ENCODE measurements at regions not wholly inside any gene's neighbourhood (a gene's known extent, or its start where the extent isn't known, plus 50 kb on each side); places are given as distances from the start of the nearest gene placed in this dataset.

GRCh38 chr16:51849715-51850114 is 697.2 kb downstream of the TOX3 start:
- dilution Hi-C loops (cut with MboI; ENCODE audit: extremely low pct_ligation_motif_present, low sequenced_read_pairs) = no loop called here
- POLR2A ChIA-PET = no interaction called here

GRCh38 chr16:51845586-51846305 is 694.7 kb upstream of the SALL1 start:
- intact Hi-C loops (cut with micrococcal nuclease) (no loop called here), dilution Hi-C loops (cut with MboI; ENCODE audit: extremely low pct_ligation_motif_present, low sequenced_read_pairs) (no loop called here)
- TF ChIP-seq MAX (IDR thresholded peaks at IDR 0.05; ENCODE audit: insufficient read depth, insufficient read length) (no peak), JUN (IDR thresholded peaks at IDR 0.05; ENCODE audit: borderline replicate concordance, insufficient read depth, insufficient read length, low read depth) (no peak), GATA2 (IDR thresholded peaks at IDR 0.05; ENCODE audit: insufficient read depth, insufficient read length, low read depth, low read length) (no peak), POLR2A (IDR thresholded peaks at IDR 0.05; ENCODE audit: low read depth, low read length) (no peak)
- BruUV-seq (replicated peaks) = no TSS peak
- H3K4me3 ChIP-seq (replicated peaks in 1 of 3; ENCODE audit: insufficient read depth in 1 of 3, low read depth in 1 of 3, low read length in 3 of 3) = no peak overlapping the region
- H4K20me1 ChIP-seq (replicated peaks; ENCODE audit: control insufficient read depth, extremely low read depth, insufficient read depth, low read length) = no peaks in the 10 kb centered on the region
- no peaks in the 10 kb centered on the region for H3K79me2 ChIP-seq (ENCODE audit: control insufficient read depth, insufficient read depth, low read length)
- FAIRE-seq (no peak), DNase-seq (ENCODE audit: low read depth, low spot score) (no peak)
- no peaks in the 10 kb centered on the region for H3K27me3 ChIP-seq (ENCODE audit: control insufficient read depth in 2 of 2, insufficient read depth in 2 of 2, low read length in 2 of 2)
- H3K36me3 ChIP-seq (ENCODE audit: control insufficient read depth in 2 of 2, extremely low read depth in 1 of 2, insufficient read depth in 2 of 2, low read length in 2 of 2) = no peaks in the 10 kb centered on the region
- H3K9me3 ChIP-seq (replicated peaks; ENCODE audit: control insufficient read depth, insufficient read depth, low read length) = no peaks in the 10 kb centered on the region
- H3K27ac ChIP-seq (ENCODE audit: insufficient read depth, low read depth, low read length) = no peak overlapping the region
- H3K9ac ChIP-seq (replicated peaks; ENCODE audit: extremely low read depth, insufficient read depth, low read length) = no peak overlapping the region
- H3K4me1 ChIP-seq (ENCODE audit: control insufficient read depth, extremely low read depth, insufficient read depth, low read length) = no peaks in the 10 kb centered on the region
- H3K4me2 ChIP-seq (ENCODE audit: insufficient read depth, low read length) = no peak overlapping the region
- no peak overlapping the region for H2AFZ ChIP-seq (ENCODE audit: low read depth, low read length)
- ChIA-PET CTCF (no interaction called here), POLR2A (no interaction called here)
- no peaks in the 10 kb centered on the region for H3K9me1 ChIP-seq (replicated peaks; ENCODE audit: control insufficient read depth, extremely low read depth, insufficient read depth, low read length)

More at GRCh38 chr16:51849715-51850114, 697.2 kb downstream of the TOX3 start:
- BruUV-seq (replicated peaks) = no TSS peak
- no peak for FAIRE-seq
- H3K27ac ChIP-seq (ENCODE audit: insufficient read depth, low read depth, low read length) = no peak overlapping the region
- DNase-seq (ENCODE audit: low read depth, low spot score) = no peak
- no peaks in the 10 kb centered on the region for H3K36me3 ChIP-seq (ENCODE audit: control insufficient read depth in 2 of 2, extremely low read depth in 1 of 2, insufficient read depth in 2 of 2, low read length in 2 of 2)
- no peak overlapping the region for H3K9ac ChIP-seq (replicated peaks; ENCODE audit: extremely low read depth, insufficient read depth, low read length)
- H3K4me3 ChIP-seq (replicated peaks in 1 of 3; ENCODE audit: insufficient read depth in 1 of 3, low read depth in 1 of 3, low read length in 3 of 3) = no peak overlapping the region
- H3K27me3 ChIP-seq (ENCODE audit: control insufficient read depth in 2 of 2, insufficient read depth in 2 of 2, low read length in 2 of 2) = no peaks in the 10 kb centered on the region
- intact Hi-C loops (cut with micrococcal nuclease) = no loop called here
- no peaks in the 10 kb centered on the region for H3K4me1 ChIP-seq (ENCODE audit: control insufficient read depth, extremely low read depth, insufficient read depth, low read length)
- H4K20me1 ChIP-seq (replicated peaks; ENCODE audit: control insufficient read depth, extremely low read depth, insufficient read depth, low read length) = no peaks in the 10 kb centered on the region
- H3K79me2 ChIP-seq (ENCODE audit: control insufficient read depth, insufficient read depth, low read length) = no peaks in the 10 kb centered on the region
- no peak overlapping the region for H3K4me2 ChIP-seq (ENCODE audit: insufficient read depth, low read length)
- TF ChIP-seq POLR2A (IDR thresholded peaks at IDR 0.05; ENCODE audit: low read depth, low read length) = no peak
- TF ChIP-seq MAX (IDR thresholded peaks at IDR 0.05; ENCODE audit: insufficient read depth, insufficient read length) = no peak
- no peak for TF ChIP-seq POLR2AphosphoS5 (IDR thresholded peaks at IDR 0.05; ENCODE audit: insufficient read depth, low read depth, low read length)
- CTCF ChIA-PET = no interaction called here
- H3K9me3 ChIP-seq (replicated peaks; ENCODE audit: control insufficient read depth, insufficient read depth, low read length) = no peaks in the 10 kb centered on the region
- no peaks in the 10 kb centered on the region for H3K9me1 ChIP-seq (replicated peaks; ENCODE audit: control insufficient read depth, extremely low read depth, insufficient read depth, low read length)
- no peak overlapping the region for H2AFZ ChIP-seq (ENCODE audit: low read depth, low read length)

All from endothelial cell of umbilical vein (primary cell).